CD4-positive, alpha-beta T cell treated with Interferon alpha-2 for 1 hour (primary cell): ENCODE measurements at regions not wholly inside any gene's neighbourhood (a gene's known extent, or its start where the extent isn't known, plus 50 kb on each side); places are given as distances from the start of the nearest gene placed in this dataset.

ENCODE experiments used
- DNase-seq, 2 donors: peaks; one replicate each; pipeline ENCODE4 v3.0.0-alpha.2; 2020 to 2022

- no peak for DNase-seq
Observed at GRCh38 chr2:172232708-172233396, 130.2 kb upstream of the DLX2 start.

- DNase-seq, result no peak
Observed at GRCh38 chr2:172233987-172234715, 131.5 kb upstream of the DLX2 start.

GRCh38 chr2:172234716-172235691, 132.3 kb upstream of the DLX2 start:
- peak; percentile 8 to 41 for DNase-seq

GRCh38 chr2:172239944-172240590, 137.4 kb upstream of the DLX2 start:
- DNase-seq, result no peak

GRCh38 chr2:172241222-172241621, 138.5 kb upstream of the DLX2 start:
- no peak for DNase-seq

GRCh38 chr2:172242471-172242870, 139.8 kb upstream of the DLX2 start:
- no peak for DNase-seq

GRCh38 chr2:172242961-172243360, 140.3 kb upstream of the DLX2 start:
- DNase-seq, result no peak

GRCh38 chr2:172244419-172245130, 141.9 kb upstream of the DLX2 start:
- DNase-seq, result no peak

GRCh38 chr2:172246649-172247048, 143.9 kb upstream of the DLX2 start:
- no peak for DNase-seq

- no peak for DNase-seq
Observed at GRCh38 chr2:172247203-172247602, 144.5 kb upstream of the DLX2 start.

GRCh38 chr2:172248381-172248780, 145.7 kb upstream of the DLX2 start:
- DNase-seq, result no peak

GRCh38 chr2:172248785-172249187, 146.1 kb upstream of the DLX2 start:
- DNase-seq, result no peak

GRCh38 chr2:172249334-172249733, 146.6 kb upstream of the DLX2 start:
- DNase-seq, result no peak

- no peak for DNase-seq
Observed at GRCh38 chr2:172249986-172250385, 147.3 kb upstream of the DLX2 start.

GRCh38 chr2:172251231-172251630, 148.5 kb upstream of the DLX2 start:
- no peak for DNase-seq

GRCh38 chr2:172252154-172252553, 149.5 kb upstream of the DLX2 start:
- no peak for DNase-seq

- peak; percentile 37 to 39 for DNase-seq
Observed at GRCh38 chr2:172253190-172254052, 150.7 kb upstream of the DLX2 start.

GRCh38 chr2:172256886-172257285, 154.2 kb upstream of the DLX2 start:
- no peak for DNase-seq

- DNase-seq, result no peak
Observed at GRCh38 chr2:172259827-172260226, 157.1 kb upstream of the DLX2 start.

GRCh38 chr2:172260336-172260735, 157.6 kb upstream of the DLX2 start:
- no peak for DNase-seq

- DNase-seq, result no peak
Observed at GRCh38 chr2:172261292-172261691, 158.6 kb upstream of the DLX2 start.
